HFF-Myc (cell line): ENCODE measurements at regions not wholly inside any gene's neighbourhood (a gene's known extent, or its start where the extent isn't known, plus 50 kb on each side); places are given as distances from the start of the nearest gene placed in this dataset.

ENCODE experiments used
- DNase-seq: peaks from one replicate; pipeline ENCODE4 v3.0.0-alpha.2; 2011; ENCODE audit warnings: low read depth; ENCODE audit errors: extremely low read depth
- H3K4me3 ChIP-seq: replicated peaks from 2 replicates; pipeline ENCODE4 v1.5.1; 2011; ENCODE audit warnings: low read depth, mild to moderate bottlenecking, control low read depth, low read length
- CTCF ChIP-seq: IDR thresholded peaks from 2 replicates; pipeline ENCODE4 v1.5.1; 2012; ENCODE audit warnings: mild to moderate bottlenecking, low read depth, low read length, control low read depth; ENCODE audit errors: missing control alignments

- no peak overlapping the region for H3K4me3 ChIP-seq
- TF ChIP-seq CTCF: no peak
- no peak for DNase-seq
Measured at GRCh38 chr3:151625086-151625485, 108.6 kb upstream of the AADACL2 start.

DNA sequence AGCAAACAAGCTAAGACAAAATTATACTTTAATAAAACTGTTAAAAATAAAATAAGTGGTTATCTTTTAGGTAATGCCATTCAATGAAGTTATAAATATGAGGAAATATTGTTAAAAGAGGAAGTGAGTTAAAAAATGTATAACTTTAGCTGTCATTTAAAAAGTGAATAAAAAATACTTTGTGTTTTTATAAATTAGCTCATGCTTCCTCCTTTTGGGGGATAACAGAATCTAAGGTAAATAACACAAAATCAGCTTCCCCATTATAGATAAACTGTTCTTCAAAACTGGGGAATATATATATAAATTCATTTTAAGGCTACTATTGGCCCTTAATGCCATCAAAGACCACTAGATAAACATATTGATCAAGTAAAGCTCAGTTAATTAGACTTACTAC, 113.7 kb upstream of the AADACL2 start:
- no peak overlapping the region for H3K4me3 ChIP-seq
- no peak for TF ChIP-seq CTCF
- DNase-seq: no peak

- TF ChIP-seq CTCF: no peak
- no peak overlapping the region for H3K4me3 ChIP-seq
Measured at GRCh38 chr3:151615464-151615863, 118.3 kb upstream of the AADACL2 start.

DNA sequence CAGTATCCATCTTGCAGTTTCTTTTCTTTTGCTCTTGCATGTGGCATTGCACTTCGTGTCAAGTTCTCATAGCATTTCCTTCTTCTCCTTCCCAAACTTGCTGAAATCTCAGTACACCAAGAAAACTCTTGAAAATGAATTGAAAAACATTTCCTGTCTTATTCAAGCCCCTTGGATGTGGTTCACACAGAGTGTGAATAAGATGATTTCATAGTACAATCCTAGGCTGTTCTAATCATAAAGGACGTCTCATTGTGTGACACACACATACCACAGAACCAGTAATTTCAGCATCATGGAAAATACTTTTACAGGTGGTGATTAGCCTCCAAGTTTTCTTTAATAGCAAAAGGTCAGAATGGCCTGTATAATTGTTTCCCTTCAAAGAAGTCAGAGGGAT, 121.6 kb upstream of the AADACL2 start:
- DNase-seq: no peak
- TF ChIP-seq CTCF: no peak
- no peak overlapping the region for H3K4me3 ChIP-seq

More at GRCh38 chr3:151615464-151615863, 118.3 kb upstream of the AADACL2 start:
- no peak for DNase-seq

DNA sequence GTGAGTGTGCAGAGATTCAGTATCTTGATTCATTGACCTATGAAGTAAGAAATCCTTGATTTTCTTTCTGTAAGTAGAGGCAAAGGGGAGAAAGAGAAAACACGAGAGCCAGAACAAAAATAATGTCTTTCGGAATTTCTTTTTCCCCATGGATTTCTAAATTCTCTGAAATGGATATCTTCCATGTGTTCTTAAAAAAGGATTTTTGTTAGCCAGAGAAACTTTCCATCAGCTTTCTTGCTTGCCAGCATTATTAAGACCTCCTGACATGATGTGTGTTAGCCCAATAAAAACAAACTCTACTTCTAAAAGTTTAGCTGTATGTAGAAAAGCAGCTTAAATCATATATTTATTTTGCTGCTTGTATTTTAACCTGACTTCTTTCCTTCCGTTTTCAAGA, 122.3 kb upstream of the AADACL2 start:
- no peak for TF ChIP-seq CTCF
- DNase-seq: no peak

GRCh38 chr3:151609491-151609890, 124.2 kb upstream of the AADACL2 start:
- DNase-seq: no peak
- no peak overlapping the region for H3K4me3 ChIP-seq
- no peak for TF ChIP-seq CTCF

More for the DNA sequence above, 122.3 kb upstream of the AADACL2 start:
- no peak overlapping the region for H3K4me3 ChIP-seq

GRCh38 chr3:151604891-151605290, 128.8 kb upstream of the AADACL2 start:
- no peak for TF ChIP-seq CTCF
- DNase-seq: no peak
- no peak overlapping the region for H3K4me3 ChIP-seq
